H1 (cell line): ENCODE measurements at regions not wholly inside any gene's neighbourhood (a gene's known extent, or its start where the extent isn't known, plus 50 kb on each side); places are given as distances from the start of the nearest gene placed in this dataset.

ENCODE experiments used
- CTCF ChIA-PET: fragments of 300-600 bp; sonication (Branson Sonifier 250); formaldehyde crosslinking; loops from one replicate; lab custom pipeline; 2021; ENCODE audit not compliant: partially characterized antibody; lab: Charles Lee
- POLR2A ChIA-PET: fragments of 300-600 bp; sonication (Branson Sonifier 250); formaldehyde crosslinking; loops from one replicate; lab custom pipeline; 2021; ENCODE audit warnings: inconsistent platforms; ENCODE audit not compliant: partially characterized antibody; lab: Charles Lee
- DNase-seq, 2 experiments: peaks; one replicate each; pipeline versions ENCODE4 v3.0.0 to v3.0.0-alpha.2; 2010 to 2022; ENCODE audit warnings: low spot score in 2 of 2, low read depth in 1 of 2, mixed read lengths in 1 of 2
- FAIRE-seq: peaks from 2 replicates; lab custom pipeline; 2011; peaks lifted over from hg19 to GRCh38; lab: Jason Lieb, UNC
- H2AFZ ChIP-seq: 2 replicates; pipeline ENCODE4 v1.8.1; 2012; ENCODE audit warnings: low read length, inconsistent platforms
- H2AK5ac ChIP-seq: 2 replicates; pipeline ENCODE4 v1.6.1; 2013; ENCODE audit warnings: low read depth, low read length
- H2BK120ac ChIP-seq: replicated peaks from 2 replicates; pipeline ENCODE3; 2013; ENCODE audit warnings: low read depth, low read length, inconsistent platforms
- H2BK12ac ChIP-seq: 2 replicates; pipeline ENCODE4 v1.6.1; 2013; ENCODE audit warnings: low read depth, low read length
- H2BK15ac ChIP-seq: 2 replicates; pipeline ENCODE4 v1.6.1; 2013; ENCODE audit warnings: low read length
- H2BK20ac ChIP-seq: 2 replicates; pipeline ENCODE4 v1.6.1; 2013; ENCODE audit warnings: low read length
- H2BK5ac ChIP-seq: 2 replicates; pipeline ENCODE4 v1.6.1; 2013; ENCODE audit warnings: low read depth, low read length
- H3K14ac ChIP-seq: 2 replicates; pipeline ENCODE4 v1.6.1; 2013; ENCODE audit warnings: inconsistent platforms; ENCODE audit not compliant: insufficient read length
- H3K18ac ChIP-seq: 2 replicates; pipeline ENCODE4 v1.6.1; 2013; ENCODE audit warnings: low read length; ENCODE audit errors: extremely low read depth
- H3K23ac ChIP-seq: 2 replicates; pipeline ENCODE4 v1.6.1; 2013; ENCODE audit warnings: inconsistent platforms; ENCODE audit not compliant: insufficient read length
- H3K23me2 ChIP-seq: 2 replicates; pipeline ENCODE4 v1.6.1; 2013; ENCODE audit warnings: low read depth, low read length
- H3K27ac ChIP-seq: 2 replicates; pipeline ENCODE4 v1.6.1; 2011; ENCODE audit warnings: low read depth, low read length, inconsistent platforms
- H3K27me3 ChIP-seq, 4 experiments: replicated peaks in 1 of 4; 1 replicate in 1 of 4; 2 replicates in 3 of 4; pipeline versions ENCODE4 v1.6.1 to v1.8.1; 2011 to 2013; ENCODE audit warnings: low read length in 3 of 4, mild to moderate bottlenecking in 3 of 4, inconsistent platforms in 2 of 4, mixed read lengths in 2 of 4, moderate library complexity in 1 of 4; ENCODE audit not compliant: control insufficient read depth in 3 of 4, insufficient read depth in 3 of 4; ENCODE audit errors: extremely low read depth in 1 of 4
- H3K36me3 ChIP-seq, 4 experiments: 2 replicates each; pipeline versions ENCODE4 v1.6.1 to v1.8.1; 2011 to 2013; ENCODE audit warnings: mild to moderate bottlenecking in 4 of 4, low read length in 3 of 4, moderate library complexity in 2 of 4, control low read depth in 1 of 4, inconsistent platforms in 1 of 4; ENCODE audit not compliant: insufficient read depth in 4 of 4, control insufficient read depth in 2 of 4
- H3K4ac ChIP-seq: replicated peaks from 2 replicates; pipeline ENCODE3; 2013; ENCODE audit warnings: low read length, low read depth, mixed read lengths, inconsistent platforms; ENCODE audit not compliant: insufficient read length
- H3K4me1 ChIP-seq, 4 experiments: replicated peaks in 1 of 4; 1 replicate in 1 of 4; 2 replicates in 3 of 4; pipeline versions ENCODE4 v1.6.1 to v1.8.1; 2011 to 2013; ENCODE audit warnings: low read length in 3 of 4, inconsistent platforms in 2 of 4, mixed read lengths in 1 of 4; ENCODE audit not compliant: insufficient read depth in 4 of 4, control insufficient read depth in 3 of 4
- H3K4me2 ChIP-seq, 2 experiments: 2 replicates each; pipeline versions ENCODE4 v1.6.1 to v1.8.1; 2011 to 2013; ENCODE audit warnings: low read depth in 2 of 2, low read length in 2 of 2, control low read depth in 1 of 2, inconsistent platforms in 1 of 2, mild to moderate bottlenecking in 1 of 2; ENCODE audit not compliant: insufficient read depth in 1 of 2
- H3K4me3 ChIP-seq, 4 experiments: fragments of 200-600, 300-600 bp in 1 of 4; sonication (generic), shearing (Covaris generic), sonication (Bioruptor Twin) in 1 of 4; 2 replicates each; pipeline versions ENCODE4 v1.5.1 to v1.8.1; 2011 to 2016; ENCODE audit warnings: low read length in 4 of 4, low read depth in 3 of 4, control low read depth in 2 of 4, inconsistent platforms in 2 of 4, mild to moderate bottlenecking in 2 of 4, mixed read lengths in 1 of 4, moderate library complexity in 1 of 4; ENCODE audit not compliant: insufficient read depth in 2 of 4; ENCODE audit errors: extremely low read depth in 1 of 4
- H3K56ac ChIP-seq: replicated peaks from 2 replicates; pipeline ENCODE3; 2013; ENCODE audit warnings: low read depth, mild to moderate bottlenecking, mixed read lengths, low read length, inconsistent platforms; ENCODE audit not compliant: insufficient read length
- H3K79me1 ChIP-seq: 2 replicates; pipeline ENCODE4 v1.6.1; 2013; ENCODE audit warnings: low read depth, low read length, control low read depth
- H3K79me2 ChIP-seq, 2 experiments: 2 replicates each; pipeline versions ENCODE4 v1.6.1 to v1.8.1; 2012 to 2013; ENCODE audit warnings: low read length in 2 of 2, mild to moderate bottlenecking in 2 of 2, inconsistent platforms in 1 of 2; ENCODE audit not compliant: insufficient read depth in 2 of 2, control insufficient read depth in 1 of 2
- H3K9ac ChIP-seq, 4 experiments: replicated peaks in 1 of 4; 1 replicate in 1 of 4; 2 replicates in 3 of 4; pipeline versions ENCODE4 v1.6.1 to v1.8.1; 2011 to 2013; ENCODE audit warnings: low read depth in 3 of 4, low read length in 3 of 4, control low read depth in 2 of 4, mild to moderate bottlenecking in 2 of 4, moderate library complexity in 2 of 4, inconsistent platforms in 1 of 4; ENCODE audit errors: extremely low read depth in 1 of 4
- H3K9me3 ChIP-seq, 2 experiments: 2 replicates each; pipeline versions ENCODE4 v1.6.1 to v1.8.1; 2012 to 2013; ENCODE audit warnings: mild to moderate bottlenecking in 2 of 2, moderate library complexity in 2 of 2, control low read depth in 1 of 2, inconsistent platforms in 1 of 2, low read depth in 1 of 2, low read length in 1 of 2, mixed read lengths in 1 of 2; ENCODE audit not compliant: insufficient read depth in 2 of 2
- H4K20me1 ChIP-seq, 2 experiments: replicated peaks in 1 of 2; 2 replicates each; pipeline versions ENCODE3 to v1.8.1; 2011 to 2013; ENCODE audit warnings: inconsistent platforms in 2 of 2, low read length in 2 of 2, mild to moderate bottlenecking in 1 of 2; ENCODE audit not compliant: insufficient read depth in 2 of 2, control insufficient read depth in 1 of 2
- H4K5ac ChIP-seq: 2 replicates; pipeline ENCODE4 v1.6.1; 2013; ENCODE audit warnings: low read length, low read depth, mixed read lengths, inconsistent platforms; ENCODE audit not compliant: insufficient read length
- H4K8ac ChIP-seq: 2 replicates; pipeline ENCODE4 v1.8.0; 2013; ENCODE audit warnings: mild to moderate bottlenecking, moderate library complexity, low read length, inconsistent platforms; ENCODE audit not compliant: insufficient read depth; ENCODE audit errors: extremely low read depth
- H4K91ac ChIP-seq: replicated peaks from 2 replicates; pipeline ENCODE3; 2013; ENCODE audit warnings: low read length, mixed read lengths, inconsistent platforms; ENCODE audit not compliant: insufficient read length
- CEBPB ChIP-seq: IDR thresholded peaks from 2 replicates; pipeline ENCODE4 v1.6.1; 2012; ENCODE audit warnings: low read depth, low read length
- SP2 ChIP-seq: IDR thresholded peaks from 2 replicates; pipeline ENCODE4 v1.6.1; 2012; ENCODE audit warnings: mild to moderate bottlenecking, low read length, inconsistent platforms
- SRF ChIP-seq: IDR thresholded peaks from 2 replicates; pipeline ENCODE4 v1.6.1; 2011; ENCODE audit warnings: mild to moderate bottlenecking, low read depth, low read length, moderate library complexity
- WGBS, 2 experiments: shearing (Covaris generic) in 1 of 2; methylation state at CpG; one replicate each; pipeline versions ENCODE4 v1.1.6 to v1.1.7; 2013 to 2015; ENCODE audit warnings: low lambda C conversion rate in 2 of 2, mixed read lengths in 2 of 2, inconsistent platforms in 1 of 2, low coverage in 1 of 2, missing lambda C conversion rate in 1 of 2; ENCODE audit not compliant: insufficient replicate concordance in 2 of 2, insufficient coverage in 1 of 2, insufficient read length in 1 of 2; ENCODE audit errors: extremely low coverage in 1 of 2, missing lambda C conversion rate in 1 of 2; 5-methylcytosine and 5-hydroxymethylcytosine counted together
- TF ChIP-seq, protein P1 (sequence below): IDR thresholded peaks from 2 replicates; pipeline ENCODE4 v1.6.1; 2011; ENCODE audit warnings: low read length, improper control_type of control experiment

DNA sequence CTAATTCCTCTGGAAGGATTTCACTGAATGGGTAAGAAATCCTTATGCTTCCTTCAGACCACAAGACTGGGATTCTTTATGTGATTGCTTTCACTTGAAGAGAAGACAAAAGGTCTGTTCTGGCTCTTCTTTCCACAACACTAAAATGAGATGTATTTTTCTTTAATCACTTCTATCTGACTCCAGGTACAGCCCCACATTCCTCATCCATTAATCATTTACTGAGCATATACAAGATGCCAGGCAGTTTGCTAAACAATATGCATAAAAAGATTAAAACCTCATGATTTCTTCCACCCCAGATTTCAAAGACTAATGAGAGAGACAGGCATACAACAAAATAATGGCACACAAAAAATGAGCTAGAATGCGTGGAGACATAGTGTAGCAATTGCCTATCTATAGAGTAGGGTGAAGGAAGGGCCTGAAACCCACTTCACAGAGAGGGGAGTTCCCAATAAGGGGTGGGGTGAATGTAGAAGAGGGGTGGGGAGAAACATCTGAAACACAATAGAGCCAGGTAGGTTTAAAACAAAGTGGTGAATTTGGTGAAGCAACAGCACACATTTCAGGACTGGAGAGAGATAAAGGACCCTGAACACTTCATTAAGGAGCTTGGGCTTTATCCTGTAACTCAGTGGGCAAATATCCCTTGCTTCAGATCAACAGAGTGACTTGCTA is 65.1 kb upstream of the PRB2 start:
- H2BK12ac ChIP-seq = no peak overlapping the region
- FAIRE-seq (no peak), DNase-seq (no peak)
- H3K79me1 ChIP-seq = no peaks in the 10 kb centered on the region
- no peak overlapping the region for H3K9ac ChIP-seq
- no peaks in the 10 kb centered on the region for H3K79me2 ChIP-seq
- H3K4me1 ChIP-seq = peaks cover 0 to 7% (median 0%) of the 10 kb centered on the region in 4 experiments; a peak in 3 of 7 replicates
- H3K18ac ChIP-seq = 0 out of 2 replicates have a peak overlapping the region, but pooled peaks have one; percentile 24
- H3K9me3 ChIP-seq = no peaks in the 10 kb centered on the region
- 72% methylated on average over 1 of the region's 1 CpG; no CpG with 5 or more reads in 1 of the 2 experiments for WGBS, 2 experiments
- TF ChIP-seq, protein P1, sequence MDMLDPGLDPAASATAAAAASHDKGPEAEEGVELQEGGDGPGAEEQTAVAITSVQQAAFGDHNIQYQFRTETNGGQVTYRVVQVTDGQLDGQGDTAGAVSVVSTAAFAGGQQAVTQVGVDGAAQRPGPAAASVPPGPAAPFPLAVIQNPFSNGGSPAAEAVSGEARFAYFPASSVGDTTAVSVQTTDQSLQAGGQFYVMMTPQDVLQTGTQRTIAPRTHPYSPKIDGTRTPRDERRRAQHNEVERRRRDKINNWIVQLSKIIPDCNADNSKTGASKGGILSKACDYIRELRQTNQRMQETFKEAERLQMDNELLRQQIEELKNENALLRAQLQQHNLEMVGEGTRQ = no peak
- TF ChIP-seq CEBPB (no peak), SRF (no peak), SP2 (no peak)
- no peak overlapping the region for H2BK20ac ChIP-seq
- H2BK5ac ChIP-seq = peak overlapping the region; percentile 99; the same call in 1 of the 2 replicates
- H3K14ac ChIP-seq = no peak overlapping the region
- H2BK120ac ChIP-seq = no peak overlapping the region
- no peak overlapping the region for H4K5ac ChIP-seq
- H4K8ac ChIP-seq = no peak overlapping the region
- no peaks in the 10 kb centered on the region for H3K23me2 ChIP-seq
- no peak overlapping the region for H3K23ac ChIP-seq
- no peak overlapping the region for H3K56ac ChIP-seq
- no peaks in the 10 kb centered on the region for H3K36me3 ChIP-seq
- H3K27ac ChIP-seq = no peak overlapping the region
- H3K27me3 ChIP-seq = no peaks in the 10 kb centered on the region
- no peak overlapping the region for H4K91ac ChIP-seq
- ChIA-PET CTCF (interaction anchor here (1.2 to 2.5 kb wide), 2 partner anchors 25 to 232 kb away, joined by 3 to 8 read pairs; no protein-coding TSS in a partner anchor), POLR2A (interaction anchor here (1.5 kb wide), 1 partner anchor 289 kb away, joined by 3 read pairs; no protein-coding TSS in a partner anchor)
- H2AK5ac ChIP-seq = no peak overlapping the region
- no peaks in the 10 kb centered on the region for H4K20me1 ChIP-seq
- no peak overlapping the region for H3K4me2 ChIP-seq
- no peak overlapping the region for H2AFZ ChIP-seq
- no peak overlapping the region for H2BK15ac ChIP-seq
- no peak overlapping the region for H3K4me3 ChIP-seq
- H3K4ac ChIP-seq = no peak overlapping the region
